ENCODE measurements at regions not wholly inside any gene's neighbourhood (a gene's known extent, or its start where the extent isn't known, plus 50 kb on each side); places are given as distances from the start of the nearest gene placed in this dataset.

DNA sequence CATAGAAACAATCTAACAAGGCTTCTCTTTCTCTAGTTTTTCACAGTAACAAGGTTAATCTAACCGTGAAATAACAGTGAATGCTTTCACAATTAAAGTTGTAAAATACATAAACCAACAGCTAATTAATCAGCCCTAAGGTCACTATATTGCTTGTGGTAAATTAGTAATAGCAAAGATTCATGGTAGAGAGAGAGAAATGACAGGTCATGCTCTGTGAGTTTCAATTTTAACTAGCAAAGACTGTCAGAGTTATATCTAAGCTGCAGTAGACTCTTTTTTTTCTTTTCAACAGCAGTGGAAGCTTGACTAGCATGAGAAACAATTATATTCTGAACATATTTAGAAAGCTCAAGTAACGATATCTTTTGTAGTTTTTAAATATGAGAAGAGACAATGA is 1068.0 kb downstream of the MAT2B start:
- TF ChIP-seq, protein P1, sequence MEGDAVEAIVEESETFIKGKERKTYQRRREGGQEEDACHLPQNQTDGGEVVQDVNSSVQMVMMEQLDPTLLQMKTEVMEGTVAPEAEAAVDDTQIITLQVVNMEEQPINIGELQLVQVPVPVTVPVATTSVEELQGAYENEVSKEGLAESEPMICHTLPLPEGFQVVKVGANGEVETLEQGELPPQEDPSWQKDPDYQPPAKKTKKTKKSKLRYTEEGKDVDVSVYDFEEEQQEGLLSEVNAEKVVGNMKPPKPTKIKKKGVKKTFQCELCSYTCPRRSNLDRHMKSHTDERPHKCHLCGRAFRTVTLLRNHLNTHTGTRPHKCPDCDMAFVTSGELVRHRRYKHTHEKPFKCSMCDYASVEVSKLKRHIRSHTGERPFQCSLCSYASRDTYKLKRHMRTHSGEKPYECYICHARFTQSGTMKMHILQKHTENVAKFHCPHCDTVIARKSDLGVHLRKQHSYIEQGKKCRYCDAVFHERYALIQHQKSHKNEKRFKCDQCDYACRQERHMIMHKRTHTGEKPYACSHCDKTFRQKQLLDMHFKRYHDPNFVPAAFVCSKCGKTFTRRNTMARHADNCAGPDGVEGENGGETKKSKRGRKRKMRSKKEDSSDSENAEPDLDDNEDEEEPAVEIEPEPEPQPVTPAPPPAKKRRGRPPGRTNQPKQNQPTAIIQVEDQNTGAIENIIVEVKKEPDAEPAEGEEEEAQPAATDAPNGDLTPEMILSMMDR (IDR thresholded peaks at IDR 0.05; ENCODE audit: insufficient read depth, low read length): no peak
- DNase-seq (ENCODE audit: low read depth): no peak
- no peak overlapping the region for H3K4me3 ChIP-seq (ENCODE audit: low read depth, low read length)

DNA sequence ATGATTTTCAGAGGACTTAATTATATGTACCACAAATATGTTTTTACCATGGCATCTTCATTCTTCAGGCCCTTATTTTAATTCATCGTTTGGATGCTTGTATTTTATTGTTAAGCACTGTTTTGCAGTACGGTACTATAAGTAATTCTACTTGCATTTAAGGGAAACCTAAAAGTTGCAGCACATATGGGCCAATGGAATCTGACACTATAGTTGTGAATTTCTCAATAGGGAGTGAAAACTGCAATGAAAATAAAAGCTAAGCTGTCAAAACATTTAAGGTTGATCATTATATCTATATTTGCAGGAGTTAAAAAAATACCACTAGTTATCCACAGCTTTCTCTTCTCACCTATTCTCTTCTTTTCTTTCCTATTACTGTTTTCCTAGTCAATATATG is 1071.8 kb downstream of the MAT2B start:
- TF ChIP-seq, protein P1 (IDR thresholded peaks at IDR 0.05; ENCODE audit: insufficient read depth, low read length): no peak
- H3K4me3 ChIP-seq (ENCODE audit: low read depth, low read length): no peak overlapping the region
- DNase-seq (ENCODE audit: low read depth): no peak

DNA sequence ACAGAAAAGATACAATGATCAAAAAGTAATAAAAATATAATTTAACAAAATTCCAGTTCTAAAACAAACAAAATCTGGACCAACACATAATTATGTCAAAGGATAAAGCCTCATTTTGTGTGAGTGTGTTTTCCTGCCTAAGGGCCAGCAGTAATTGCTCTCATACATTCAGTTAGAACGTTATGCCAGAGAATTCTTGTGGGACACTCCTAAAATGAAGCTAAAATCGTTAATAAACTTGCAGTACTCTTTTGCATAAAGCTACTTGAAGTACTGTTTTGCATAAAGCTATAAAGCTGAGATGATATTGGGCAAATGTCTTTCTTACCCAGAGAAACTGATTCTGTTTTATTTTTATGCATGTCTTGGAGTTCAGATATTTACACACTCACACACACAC is 1072.3 kb downstream of the MAT2B start:
- TF ChIP-seq, protein P1 (IDR thresholded peaks at IDR 0.05; ENCODE audit: insufficient read depth, low read length): no peak
- no peak overlapping the region for H3K4me3 ChIP-seq (ENCODE audit: low read depth, low read length)
- DNase-seq (ENCODE audit: low read depth): no peak

DNA sequence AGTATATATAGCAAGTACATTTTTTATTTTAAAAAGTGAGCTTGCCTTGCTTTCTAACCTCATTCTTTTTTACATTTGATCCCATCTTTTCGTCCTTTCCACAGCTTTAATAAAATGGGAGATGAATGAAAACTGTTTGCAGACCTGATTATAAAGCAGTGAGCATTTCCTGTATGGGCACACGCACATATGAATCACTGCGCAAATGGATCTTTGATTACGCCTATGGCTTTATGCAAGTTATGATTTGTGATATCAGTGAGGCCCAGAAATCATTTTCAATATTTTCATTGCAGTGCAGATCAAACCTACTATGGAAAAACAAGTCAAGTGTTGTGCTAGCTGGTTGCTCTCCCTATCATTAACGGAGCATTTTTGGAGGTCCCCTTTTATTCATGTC is 1073.0 kb downstream of the MAT2B start:
- TF ChIP-seq, protein P1 (IDR thresholded peaks at IDR 0.05; ENCODE audit: insufficient read depth, low read length): no peak
- no peak overlapping the region for H3K4me3 ChIP-seq (ENCODE audit: low read depth, low read length)
- no peak for DNase-seq (ENCODE audit: low read depth)

DNA sequence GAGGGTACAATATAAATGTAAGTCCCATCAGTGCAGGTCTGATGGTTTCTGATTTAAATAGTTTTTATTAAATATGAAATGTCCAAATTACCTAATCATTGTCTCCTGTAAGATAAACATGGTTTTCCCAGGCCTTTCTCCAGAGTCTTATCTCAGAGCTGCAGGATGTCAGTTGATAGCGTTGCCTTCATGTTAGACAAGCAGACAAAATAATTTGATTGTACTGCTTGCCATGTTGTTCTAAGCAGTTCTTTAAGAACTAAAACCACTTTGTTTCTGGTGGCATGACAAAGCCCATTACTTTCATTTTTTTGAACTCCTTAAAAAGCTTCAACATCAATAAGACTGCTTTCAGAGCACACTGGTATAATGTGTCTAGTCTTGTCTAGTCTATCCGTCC is 1073.5 kb downstream of the MAT2B start:
- no peak overlapping the region for H3K4me3 ChIP-seq (ENCODE audit: low read depth, low read length)
- no peak for DNase-seq (ENCODE audit: low read depth)
- TF ChIP-seq, protein P1 (IDR thresholded peaks at IDR 0.05; ENCODE audit: insufficient read depth, low read length): no peak

DNA sequence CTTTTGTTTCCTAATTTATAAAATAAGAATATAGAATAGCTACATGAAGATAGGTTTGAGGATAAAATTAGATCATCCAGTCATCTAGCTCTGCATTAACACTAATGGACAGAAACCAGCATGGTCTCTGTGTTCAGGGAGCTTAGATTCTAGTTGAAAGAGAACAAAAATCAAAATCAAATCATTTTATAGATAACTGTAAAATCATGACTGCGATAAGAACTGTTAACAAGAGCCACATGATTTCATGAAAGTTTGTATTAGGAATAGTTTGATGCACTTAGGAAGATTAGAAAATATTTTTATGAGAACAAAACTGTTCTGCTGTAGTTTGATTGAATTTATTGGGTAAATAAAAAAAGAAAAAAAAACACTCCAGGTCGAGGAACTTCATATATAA is 1074.7 kb downstream of the MAT2B start:
- TF ChIP-seq, protein P1 (IDR thresholded peaks at IDR 0.05; ENCODE audit: insufficient read depth, low read length): no peak
- DNase-seq (ENCODE audit: low read depth): no peak
- no peak overlapping the region for H3K4me3 ChIP-seq (ENCODE audit: low read depth, low read length)

DNA sequence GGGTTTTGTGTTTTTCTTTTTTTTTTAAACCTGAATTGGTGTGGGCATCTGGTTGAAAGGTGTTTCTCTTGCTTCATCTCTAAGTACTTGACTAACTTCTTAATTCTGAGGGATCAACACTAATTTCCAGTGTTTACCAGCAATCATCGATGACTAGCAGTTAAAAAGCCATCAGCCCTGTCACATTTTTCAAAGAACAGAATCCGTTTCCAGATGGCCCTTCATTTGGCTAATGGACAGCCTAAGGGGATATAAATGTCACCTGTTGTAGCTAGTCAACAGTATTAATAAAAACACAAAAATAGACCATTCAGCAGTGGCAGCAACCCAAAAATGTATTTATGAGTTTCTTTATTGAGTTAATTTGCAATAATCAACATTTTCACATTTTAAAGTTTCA is 1076.5 kb downstream of the MAT2B start:
- TF ChIP-seq, protein P1 (IDR thresholded peaks at IDR 0.05; ENCODE audit: insufficient read depth, low read length): no peak
- no peak for DNase-seq (ENCODE audit: low read depth)
- H3K4me3 ChIP-seq (ENCODE audit: low read depth, low read length): no peak overlapping the region
